Hepatocyte (in vitro differentiated cells): ENCODE measurements at regions not wholly inside any gene's neighbourhood (a gene's known extent, or its start where the extent isn't known, plus 50 kb on each side); places are given as distances from the start of the nearest gene placed in this dataset.

ENCODE experiments used
- DNase-seq: peaks from one replicate; pipeline ENCODE4 v3.0.0-alpha.2; 2016; ENCODE audit warnings: low spot score
- H2AFZ ChIP-seq: fragments of 200-600 bp; sonication (generic); 2 replicates; pipeline ENCODE4 v1.6.0; 2016; ENCODE audit warnings: antibody characterized with exemption, mild to moderate bottlenecking
- H3K27ac ChIP-seq: fragments of 200-600 bp; sonication (generic); 2 replicates; pipeline ENCODE4 v1.5.1; 2016; ENCODE audit warnings: mild to moderate bottlenecking
- H3K27me3 ChIP-seq: fragments of 200-600 bp; sonication (generic); 2 replicates; pipeline ENCODE4 v1.6.1; 2016
- H3K36me3 ChIP-seq: fragments of 200-600 bp; sonication (generic); replicated peaks from 2 replicates; pipeline ENCODE4 v1.5.1; 2016; ENCODE audit warnings: low read depth; ENCODE audit not compliant: insufficient read depth
- H3K4me1 ChIP-seq: fragments of 200-600 bp; sonication (generic); 2 replicates; pipeline ENCODE4 v1.5.1; 2016; ENCODE audit warnings: mild to moderate bottlenecking, moderate library complexity; ENCODE audit not compliant: insufficient read depth
- H3K4me2 ChIP-seq: fragments of 200-600 bp; sonication (generic); 2 replicates; pipeline ENCODE4 v1.6.0; 2016
- H3K4me3 ChIP-seq: fragments of 200-600 bp; sonication (generic); 2 replicates; pipeline ENCODE4 v1.5.1; 2016; ENCODE audit warnings: mild to moderate bottlenecking
- H3K79me2 ChIP-seq: fragments of 200-600 bp; sonication (generic); 2 replicates; pipeline ENCODE4 v1.6.0; 2017; ENCODE audit warnings: mild to moderate bottlenecking
- H3K9me2 ChIP-seq: fragments of 200-600 bp; sonication (generic); replicated peaks from 2 replicates; pipeline ENCODE4 v1.6.0; 2017; ENCODE audit warnings: mild to moderate bottlenecking; ENCODE audit not compliant: insufficient read depth
- H3K9me3 ChIP-seq: fragments of 200-600 bp; sonication (generic); 2 replicates; pipeline ENCODE4 v1.5.1; 2016; ENCODE audit warnings: low read depth, mild to moderate bottlenecking
- H4K20me1 ChIP-seq: fragments of 200-600 bp; sonication (generic); 2 replicates; pipeline ENCODE4 v1.6.0; 2016; ENCODE audit warnings: mild to moderate bottlenecking; ENCODE audit not compliant: insufficient read depth, poor library complexity, severe bottlenecking
- EZH2 ChIP-seq: fragments of 200-600 bp; sonication (generic); IDR thresholded peaks from 2 replicates; pipeline ENCODE4 v1.6.1; 2016; ENCODE audit warnings: antibody characterized with exemption, mild to moderate bottlenecking, borderline replicate concordance
- EZH2phosphoT487 ChIP-seq: fragments of 200-600 bp; sonication (generic); IDR thresholded peaks from one replicate; pipeline ENCODE4 v1.6.1; 2018; ENCODE audit warnings: antibody characterized with exemption, mild to moderate bottlenecking, low read depth, moderate library complexity; ENCODE audit not compliant: unreplicated experiment, severe bottlenecking
- WGBS: methylation state at CpG from one replicate; pipeline ENCODE4 v1.1.6; 2016; ENCODE audit warnings: low lambda C conversion rate; ENCODE audit errors: missing lambda C conversion rate; 5-methylcytosine and 5-hydroxymethylcytosine counted together
- TF ChIP-seq, protein P1 (sequence below): fragments of 200-600 bp; sonication (generic); IDR thresholded peaks from 2 replicates; pipeline ENCODE4 v1.5.1; 2016; ENCODE audit warnings: antibody characterized with exemption, mild to moderate bottlenecking; ENCODE audit not compliant: poor library complexity

DNA sequence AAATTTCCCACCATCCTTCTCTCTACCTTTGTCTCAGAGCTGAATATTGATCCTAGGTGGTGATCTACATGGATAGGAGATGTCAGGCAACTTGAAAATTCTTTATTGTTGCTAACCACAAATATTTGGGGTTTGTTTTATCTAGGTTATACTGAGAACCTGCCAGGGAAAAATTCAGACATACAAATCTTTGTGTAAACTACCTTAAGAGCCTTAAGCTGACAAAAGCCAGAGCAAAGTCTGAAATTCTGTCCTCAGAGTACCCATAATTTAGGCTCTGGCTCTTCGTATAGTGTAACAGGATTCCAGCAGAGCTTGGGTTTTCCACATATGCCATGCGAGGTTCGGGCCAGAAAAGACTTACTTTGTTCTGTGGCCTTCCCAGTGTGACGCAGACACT, 406.7 kb upstream of the MAF start:
- Histone ChIP-seq H3K27me3 (no peaks in the 10 kb centered on the region), H3K4me2 (peak overlapping the region; percentile 20), H3K36me3 (no peaks in the 10 kb centered on the region), H3K9me2 (no peaks in the 10 kb centered on the region), H3K9me3 (no peaks in the 10 kb centered on the region), H3K4me3 (no peak overlapping the region), H2AFZ (no peak overlapping the region), H3K27ac (peak overlapping the region; percentile 77), H4K20me1 (no peaks in the 10 kb centered on the region), H3K4me1 (no peaks in the 10 kb centered on the region), H3K79me2 (no peaks in the 10 kb centered on the region)
- 28% methylated on average over 4 of the region's 4 CpGs for WGBS
- TF ChIP-seq EZH2 (no peak), EZH2phosphoT487 (no peak)
- TF ChIP-seq, protein P1, sequence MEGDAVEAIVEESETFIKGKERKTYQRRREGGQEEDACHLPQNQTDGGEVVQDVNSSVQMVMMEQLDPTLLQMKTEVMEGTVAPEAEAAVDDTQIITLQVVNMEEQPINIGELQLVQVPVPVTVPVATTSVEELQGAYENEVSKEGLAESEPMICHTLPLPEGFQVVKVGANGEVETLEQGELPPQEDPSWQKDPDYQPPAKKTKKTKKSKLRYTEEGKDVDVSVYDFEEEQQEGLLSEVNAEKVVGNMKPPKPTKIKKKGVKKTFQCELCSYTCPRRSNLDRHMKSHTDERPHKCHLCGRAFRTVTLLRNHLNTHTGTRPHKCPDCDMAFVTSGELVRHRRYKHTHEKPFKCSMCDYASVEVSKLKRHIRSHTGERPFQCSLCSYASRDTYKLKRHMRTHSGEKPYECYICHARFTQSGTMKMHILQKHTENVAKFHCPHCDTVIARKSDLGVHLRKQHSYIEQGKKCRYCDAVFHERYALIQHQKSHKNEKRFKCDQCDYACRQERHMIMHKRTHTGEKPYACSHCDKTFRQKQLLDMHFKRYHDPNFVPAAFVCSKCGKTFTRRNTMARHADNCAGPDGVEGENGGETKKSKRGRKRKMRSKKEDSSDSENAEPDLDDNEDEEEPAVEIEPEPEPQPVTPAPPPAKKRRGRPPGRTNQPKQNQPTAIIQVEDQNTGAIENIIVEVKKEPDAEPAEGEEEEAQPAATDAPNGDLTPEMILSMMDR: no peak
- peak; percentile 48 for DNase-seq

DNA sequence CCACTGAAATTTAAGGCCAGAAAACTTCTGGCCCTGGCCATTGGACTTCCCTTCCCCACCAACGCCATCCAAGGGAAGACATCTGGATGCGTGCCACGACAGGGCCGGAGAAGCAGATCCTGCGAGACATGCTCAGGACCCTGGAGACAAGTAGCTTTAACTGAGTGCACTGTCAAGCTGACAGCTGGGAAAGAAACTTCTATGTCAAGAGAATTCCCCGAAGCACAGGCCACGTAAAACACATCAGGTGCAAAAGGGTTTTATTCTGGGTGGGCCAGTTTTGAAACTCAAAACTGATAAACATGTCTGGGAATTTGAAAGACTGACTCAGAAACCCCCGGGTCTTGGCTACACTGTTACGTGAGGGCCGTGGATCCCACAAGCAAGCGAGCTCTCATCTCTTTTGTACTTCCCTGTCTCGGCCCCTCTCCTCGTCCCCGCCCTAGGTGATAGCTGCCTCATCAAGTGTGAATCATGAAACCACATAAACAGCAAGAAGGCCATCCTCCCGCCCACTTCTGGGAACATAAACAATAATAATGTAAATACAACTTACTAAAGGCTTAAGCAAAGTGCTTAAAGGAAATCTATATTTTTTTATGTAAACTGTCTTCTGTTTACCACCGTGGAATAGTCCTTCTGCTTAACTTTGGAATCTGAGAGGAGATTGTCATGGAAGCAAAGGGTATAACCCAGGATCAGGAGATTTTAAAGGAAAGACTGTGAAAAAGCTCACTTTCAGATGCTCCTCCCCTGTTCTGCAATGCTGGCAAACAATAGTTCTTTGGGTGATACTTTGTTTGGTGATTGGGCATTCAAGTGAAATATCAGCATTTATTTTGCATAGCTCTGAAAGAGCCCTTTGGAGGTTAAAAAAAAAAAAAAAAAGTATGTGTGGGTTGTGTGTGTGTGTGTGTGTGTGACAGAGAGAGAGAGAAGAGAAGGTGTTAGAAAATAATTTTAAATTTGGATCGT, 406.0 kb upstream of the MAF start:
- no peaks in the 10 kb centered on the region for H3K27me3 ChIP-seq
- 31% methylated on average over 16 of the region's 17 CpGs for WGBS
- H3K9me2 ChIP-seq: no peaks in the 10 kb centered on the region
- H3K4me1 ChIP-seq: no peaks in the 10 kb centered on the region
- H2AFZ ChIP-seq: no peak overlapping the region
- peak; percentile 82 for DNase-seq
- H3K9me3 ChIP-seq: no peaks in the 10 kb centered on the region
- H3K36me3 ChIP-seq: no peaks in the 10 kb centered on the region
- no peak overlapping the region for H3K4me3 ChIP-seq
- no peaks in the 10 kb centered on the region for H4K20me1 ChIP-seq
- peak overlapping the region; percentile 77 for H3K27ac ChIP-seq
- H3K4me2 ChIP-seq: peak overlapping the region; percentile 34
- TF ChIP-seq EZH2 (no peak), EZH2phosphoT487 (peak; percentile 72)
- TF ChIP-seq, protein P1: no peak
- no peaks in the 10 kb centered on the region for H3K79me2 ChIP-seq

DNA sequence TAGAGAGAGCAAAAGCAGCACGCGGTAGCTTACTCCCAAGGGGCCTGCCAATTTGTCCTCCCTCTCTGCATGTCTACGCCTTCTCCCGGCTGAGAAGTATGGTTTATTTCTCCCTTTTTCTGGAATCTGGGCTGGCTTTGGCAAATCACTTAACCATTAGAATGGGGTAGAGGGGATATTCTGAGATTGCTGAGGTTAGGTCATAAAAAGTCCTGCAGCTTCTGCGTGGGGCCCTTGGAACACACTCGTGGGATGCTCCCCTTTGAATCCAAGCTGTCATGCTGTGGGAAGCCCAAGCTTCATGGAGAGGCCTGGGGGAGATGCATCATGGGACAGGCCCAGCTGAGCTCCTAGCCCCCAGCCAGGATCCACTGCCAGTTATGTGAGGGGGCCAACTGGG, 403.6 kb upstream of the MAF start:
- Histone ChIP-seq H3K4me2 (no peak overlapping the region), H3K27ac (no peak overlapping the region), H3K4me1 (no peaks in the 10 kb centered on the region), H3K79me2 (no peaks in the 10 kb centered on the region), H2AFZ (no peak overlapping the region), H3K27me3 (no peaks in the 10 kb centered on the region), H4K20me1 (no peaks in the 10 kb centered on the region), H3K4me3 (no peak overlapping the region), H3K36me3 (no peaks in the 10 kb centered on the region), H3K9me2 (no peaks in the 10 kb centered on the region), H3K9me3 (no peaks in the 10 kb centered on the region)
- TF ChIP-seq, protein P1: no peak
- TF ChIP-seq EZH2 (no peak), EZH2phosphoT487 (no peak)
- WGBS: 95% methylated on average over 6 of the region's 6 CpGs
- no peak for DNase-seq
